Activated CD8-positive, alpha-beta memory T cell treated with anti-CD3 and anti-CD28 coated beads, Interleukin-2, amount 50 U/mL, for 24 hours (primary cell): ENCODE measurements at regions not wholly inside any gene's neighbourhood (a gene's known extent, or its start where the extent isn't known, plus 50 kb on each side); places are given as distances from the start of the nearest gene placed in this dataset.
"Not testable (repeated sequence)": the region's sequence is repeated elsewhere in the genome, so short reads cannot be mapped to it uniquely, and the experiment has no call there.

Source experiments
- DNase-seq: peaks from one replicate; pipeline ENCODE4 v3.0.0-alpha.2; 2020; ENCODE audit errors: extremely low read depth

DNA sequence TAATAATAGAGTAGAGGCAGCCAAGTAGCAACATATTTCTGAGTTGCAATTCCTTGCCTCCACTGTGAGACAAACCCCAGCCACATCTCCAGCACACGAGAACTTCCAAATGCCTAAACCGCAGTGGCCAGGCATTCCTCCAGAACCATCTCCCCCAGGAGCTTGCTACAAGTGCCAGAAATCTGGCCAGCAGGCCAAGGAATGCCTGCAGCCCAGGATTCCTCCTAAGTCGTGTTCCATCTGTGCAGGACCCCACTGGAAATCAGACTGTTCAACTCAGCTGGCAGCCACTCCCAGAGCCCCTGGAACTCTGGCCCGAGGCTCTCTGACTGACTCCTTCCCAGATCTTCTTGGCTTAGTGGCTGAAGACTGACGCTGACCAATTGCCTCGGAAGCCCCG is 937.2 kb upstream of the HS3ST1 start:
- not testable (repeated sequence) for DNase-seq

DNA sequence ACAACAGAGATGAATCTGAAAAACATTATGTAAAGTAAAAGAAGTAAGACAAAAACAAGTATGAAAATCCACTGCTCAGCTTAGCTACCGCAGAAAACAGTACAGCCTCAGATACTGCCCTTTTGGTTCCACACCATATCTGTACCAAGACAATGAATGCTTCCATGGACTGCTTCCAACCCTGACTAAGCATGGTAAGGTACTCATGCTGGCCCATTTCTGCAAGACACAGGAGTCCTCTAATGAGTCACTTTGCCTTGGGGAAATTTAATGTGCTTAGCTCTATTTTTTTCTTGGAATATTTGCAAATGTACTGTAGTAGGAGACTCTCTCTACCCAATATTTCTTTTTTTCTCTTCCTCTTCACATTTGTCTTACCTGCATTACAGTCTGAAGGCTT is 931.7 kb upstream of the HS3ST1 start:
- DNase-seq, result no peak

DNA sequence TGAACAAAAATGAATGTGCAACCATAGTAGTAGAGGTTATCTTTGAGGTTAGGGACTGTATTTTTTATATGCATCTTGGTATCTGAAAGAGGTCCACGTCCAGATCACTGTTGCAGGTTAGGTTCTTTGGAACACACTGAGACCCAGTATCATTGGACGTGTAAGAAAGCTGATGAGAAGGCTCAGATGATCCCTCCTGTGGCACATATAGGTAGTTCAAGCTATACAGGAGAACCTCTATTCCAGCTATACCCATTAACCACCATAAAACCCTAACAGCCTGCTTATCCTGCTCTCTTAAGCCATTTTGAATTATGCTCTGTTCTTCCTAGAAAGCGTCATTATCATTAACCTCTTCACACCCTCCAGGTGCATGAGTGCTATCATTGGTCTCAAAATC is 930.7 kb upstream of the HS3ST1 start:
- DNase-seq, result no peak

- DNase-seq, result not testable (repeated sequence)
Measured at GRCh38 chr4:12333083-12333482, 904.4 kb upstream of the HS3ST1 start.

DNA sequence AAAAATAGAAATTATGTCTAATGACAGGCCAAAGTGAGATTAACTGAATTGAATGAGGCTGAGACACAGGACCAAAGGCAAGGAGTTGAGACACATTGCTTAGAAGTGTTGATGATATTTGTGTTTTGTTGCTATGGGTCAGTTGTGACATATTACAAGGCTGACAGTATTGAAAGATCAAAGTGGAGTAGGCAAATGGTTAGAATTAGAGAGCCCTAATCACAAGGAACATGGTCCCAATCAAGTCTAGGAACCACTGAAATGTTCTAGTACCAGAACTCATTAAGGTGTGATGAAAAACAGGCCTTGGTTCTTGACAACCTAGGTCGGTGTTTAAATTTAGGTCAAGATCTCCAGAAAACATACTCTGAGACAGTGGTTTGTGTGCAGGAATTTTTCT is 896.3 kb upstream of the HS3ST1 start:
- DNase-seq, result no peak

- DNase-seq, result no peak
Measured at GRCh38 chr4:12319765-12320164, 891.1 kb upstream of the HS3ST1 start.

- no peak for DNase-seq
Measured at GRCh38 chr4:12304905-12305304, 876.2 kb upstream of the HS3ST1 start.

GRCh38 chr4:12296366-12296765 is 867.7 kb upstream of the HS3ST1 start:
- no peak for DNase-seq

DNA sequence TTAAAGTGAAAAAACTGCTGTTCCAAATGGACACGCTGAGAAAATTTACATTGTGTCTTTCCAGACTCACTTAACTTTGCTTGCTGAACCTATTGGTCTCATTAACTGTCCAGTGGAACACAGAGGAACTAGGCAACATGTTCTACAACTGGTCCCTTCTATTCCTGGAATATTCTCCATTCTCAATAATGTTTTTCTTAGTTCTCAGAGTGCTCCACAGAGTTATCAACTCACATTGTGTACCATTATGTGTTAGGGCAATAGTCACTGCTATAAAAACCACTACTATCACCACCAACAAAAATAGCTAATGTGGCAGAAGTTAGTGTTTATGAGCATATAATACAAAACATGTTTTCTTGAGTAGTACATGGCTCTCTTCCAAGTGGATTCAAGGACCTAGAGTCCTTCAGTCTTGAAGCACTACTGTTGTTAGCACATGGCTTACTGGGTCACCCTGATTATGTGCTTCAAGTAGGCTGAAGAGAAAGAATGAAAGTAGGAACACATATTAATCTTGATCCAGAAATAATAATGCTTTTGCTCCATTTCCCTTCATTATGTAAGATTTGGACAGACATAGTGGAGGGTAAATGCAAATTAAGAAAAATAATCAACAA is 865.3 kb upstream of the HS3ST1 start:
- no peak for DNase-seq

DNA sequence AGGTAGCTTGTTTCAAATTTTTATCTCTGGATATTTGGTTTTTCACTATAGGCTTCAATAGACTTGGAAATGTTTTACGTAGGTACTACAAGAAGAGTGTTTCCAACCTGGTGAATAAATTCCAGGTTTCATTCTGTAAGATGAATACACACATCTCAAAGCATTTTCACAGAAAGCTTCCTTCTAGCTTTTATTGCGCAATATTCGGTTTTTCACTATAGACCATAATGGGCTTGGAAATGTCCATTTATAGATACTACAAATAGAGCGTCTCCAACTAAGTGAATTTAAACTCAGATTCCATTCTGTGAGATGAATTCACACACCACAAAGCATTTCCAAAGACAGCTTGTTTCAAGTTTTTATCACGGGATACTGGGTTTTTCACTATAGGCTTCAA is 857.7 kb upstream of the HS3ST1 start:
- no peak for DNase-seq

- DNase-seq, result no peak
Measured at GRCh38 chr4:12270546-12270945, 841.9 kb upstream of the HS3ST1 start.

- no peak for DNase-seq
Measured at GRCh38 chr4:12265554-12265953, 836.9 kb upstream of the HS3ST1 start.

DNA sequence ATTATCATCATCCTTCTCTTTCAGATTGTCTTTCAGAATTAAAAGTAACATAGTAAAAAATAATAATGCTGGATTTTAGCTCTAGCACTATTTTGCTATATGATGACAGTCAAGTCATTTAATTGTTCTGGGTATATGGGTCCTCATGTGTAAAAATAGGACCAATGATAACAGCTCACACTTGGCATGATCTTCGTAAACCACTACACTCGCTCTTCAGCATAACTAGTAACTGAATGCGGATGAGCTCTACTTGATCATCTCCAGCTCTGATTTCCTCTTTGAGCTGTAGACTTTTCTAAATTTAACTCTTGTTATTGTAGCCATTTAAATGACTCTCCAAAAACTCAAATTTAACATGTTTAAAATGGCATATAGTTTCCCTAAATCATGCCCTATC is 831.8 kb upstream of the HS3ST1 start:
- no peak for DNase-seq

GRCh38 chr4:12244973-12245372 is 816.3 kb upstream of the HS3ST1 start:
- DNase-seq, result no peak

DNA sequence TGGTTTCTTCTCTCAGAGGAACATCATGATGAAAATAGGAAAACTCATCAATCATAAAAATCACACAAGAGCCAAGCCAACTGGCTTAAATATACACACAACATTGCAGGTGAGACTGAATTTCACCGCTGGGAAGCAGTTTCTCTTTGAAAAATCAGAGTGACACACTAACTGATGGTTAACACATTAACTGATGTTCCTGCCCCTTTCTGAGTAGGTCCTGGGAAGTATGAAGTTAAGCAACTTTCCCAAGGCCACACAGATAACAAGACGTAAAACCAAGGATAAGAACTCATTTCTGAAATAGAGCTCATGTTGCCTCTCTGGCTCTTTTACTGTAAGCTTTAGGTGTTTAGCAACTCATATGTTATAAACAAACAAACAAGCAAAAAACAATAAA is 813.7 kb upstream of the HS3ST1 start:
- DNase-seq, result no peak

GRCh38 chr4:12239897-12240636 is 811.4 kb upstream of the HS3ST1 start:
- no peak for DNase-seq

DNA sequence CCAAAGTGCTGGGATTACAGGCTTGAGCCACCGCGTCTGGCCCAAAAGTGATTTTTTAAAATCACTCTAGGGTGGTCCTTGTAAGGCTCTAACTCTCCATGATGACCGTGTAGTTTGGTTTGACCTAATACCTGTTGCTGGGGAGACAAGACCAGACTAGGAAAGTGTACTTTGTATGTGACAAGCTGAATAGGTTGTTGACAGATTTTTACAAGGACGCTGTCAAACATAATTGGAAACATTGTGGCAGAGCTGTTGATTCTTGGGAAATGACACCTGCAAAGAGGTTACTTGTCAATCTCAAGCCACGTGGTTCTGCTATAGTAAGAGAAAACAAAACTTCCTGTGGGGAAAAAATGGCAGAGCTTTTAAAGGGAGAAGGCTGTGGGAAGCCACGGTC is 802.4 kb upstream of the HS3ST1 start:
- DNase-seq, result no peak

DNA sequence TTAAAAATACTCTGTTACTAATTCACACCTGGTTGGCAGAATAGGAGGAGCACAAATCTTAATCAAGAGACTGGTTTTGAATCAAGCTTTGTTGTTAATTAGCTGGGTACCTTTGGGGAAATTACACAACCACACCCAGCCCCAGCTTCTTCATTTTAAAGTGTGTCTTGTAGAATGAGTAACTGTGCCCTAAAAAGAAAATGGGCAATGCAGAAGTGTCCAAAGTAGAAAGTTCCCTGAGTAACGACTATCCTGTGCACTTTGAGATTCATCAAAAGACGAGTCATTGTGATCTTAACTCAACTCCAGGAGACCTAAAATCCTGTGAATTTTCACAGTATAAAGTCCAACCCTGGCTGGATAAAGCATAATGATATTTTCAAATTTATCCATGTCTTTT is 792.3 kb upstream of the HS3ST1 start:
- no peak for DNase-seq

DNA sequence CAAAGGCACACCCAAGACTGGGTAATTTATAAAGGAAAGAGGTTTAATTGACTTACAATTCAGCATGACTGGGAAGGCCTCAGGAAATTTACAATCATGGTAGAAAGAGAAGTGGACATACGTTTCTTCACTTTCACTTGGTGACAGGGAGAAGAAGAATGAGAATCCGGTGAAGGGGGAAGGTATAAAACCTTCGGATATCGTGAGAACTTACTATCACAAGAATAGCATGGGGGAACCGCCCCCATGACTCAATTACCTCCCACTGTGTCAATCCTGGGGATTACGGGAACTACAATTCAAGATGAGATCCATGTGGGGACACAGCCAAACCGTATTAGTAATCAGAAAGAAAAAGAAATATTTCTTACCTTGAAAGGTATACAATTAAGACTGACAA is 782.9 kb upstream of the HS3ST1 start:
- no peak for DNase-seq

GRCh38 chr4:12207396-12207795 is 778.7 kb upstream of the HS3ST1 start:
- DNase-seq, result no peak

GRCh38 chr4:12206091-12206490 is 777.4 kb upstream of the HS3ST1 start:
- DNase-seq, result no peak

DNA sequence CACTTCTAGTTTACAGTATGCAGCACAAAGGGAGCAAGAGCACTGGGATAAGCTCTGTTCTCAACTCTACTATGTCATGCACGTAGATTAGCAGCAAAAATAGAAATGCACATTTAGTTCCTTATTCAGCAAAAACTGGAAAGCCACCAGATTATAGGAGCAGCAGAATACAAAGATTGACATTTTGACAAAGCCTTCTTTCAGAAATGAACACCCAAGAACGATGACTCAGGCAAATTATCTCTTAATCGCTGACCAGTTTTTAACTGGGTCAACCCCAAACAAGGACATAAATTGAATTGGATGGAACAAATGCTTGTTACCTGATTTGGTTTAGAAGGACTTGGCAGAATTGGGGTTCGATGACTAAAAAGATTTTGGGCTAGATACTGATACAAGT is 775.3 kb upstream of the HS3ST1 start:
- no peak for DNase-seq

DNA sequence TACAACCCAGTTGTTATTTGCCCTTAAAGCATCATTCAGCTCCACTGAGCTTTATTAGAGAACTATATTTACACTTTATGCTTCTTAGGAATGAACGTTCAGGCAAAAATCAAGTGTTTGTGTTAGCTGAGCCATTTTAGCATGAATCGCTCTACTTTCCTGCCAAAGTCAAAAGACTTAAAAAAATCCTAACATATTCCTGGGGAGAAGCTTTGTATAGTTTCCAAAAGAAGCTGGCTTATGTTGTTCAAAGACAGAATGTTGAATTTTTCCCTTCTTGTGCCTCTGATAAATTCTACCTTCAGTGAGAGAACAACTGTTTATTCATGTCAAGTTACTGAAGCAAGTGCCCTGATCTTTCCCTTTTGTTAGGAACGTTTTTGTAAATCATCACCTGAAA is 771.5 kb upstream of the HS3ST1 start:
- no peak for DNase-seq

DNA sequence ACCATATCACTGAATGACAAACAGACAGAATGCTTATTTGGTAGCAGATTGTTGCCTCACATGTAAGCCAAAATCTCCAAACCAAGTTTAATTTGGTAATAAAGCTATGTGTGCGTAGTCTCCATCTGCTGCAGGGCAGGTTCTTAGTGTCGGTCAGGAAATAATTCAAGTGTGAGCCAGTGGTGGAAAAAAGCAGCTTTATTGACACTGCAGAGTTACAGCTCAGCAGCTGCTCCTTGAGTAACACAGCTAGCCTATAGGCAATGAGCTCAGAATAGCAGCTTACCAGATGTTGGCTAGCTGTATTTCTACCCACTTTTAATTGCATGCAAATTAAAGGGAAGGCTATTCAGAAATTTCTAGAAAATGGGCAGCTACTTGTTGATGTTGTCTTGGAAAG is 757.8 kb upstream of the HS3ST1 start:
- DNase-seq, result no peak
